RWPE2 (cell line): ENCODE measurements at regions not wholly inside any gene's neighbourhood (a gene's known extent, or its start where the extent isn't known, plus 50 kb on each side); places are given as distances from the start of the nearest gene placed in this dataset.
"Not testable (repeated sequence)": the region's sequence is repeated elsewhere in the genome, so short reads cannot be mapped to it uniquely, and the experiment has no call there.

ENCODE experiments used
- ATAC-seq: fragments of 200-7000 bp; cut with Tn5 transposase; 3 replicates; pipeline ENCODE4 v1.9.1; 2021; ENCODE audit warnings: low read depth
- DNase-seq: peaks from one replicate; pipeline ENCODE4 v3.0.0-alpha.2; 2020; ENCODE audit warnings: low spot score
- H3K27ac ChIP-seq: fragments of 450-650 bp; 2 replicates; pipeline ENCODE4 v1.5.1; 2017; ENCODE audit warnings: mild to moderate bottlenecking; ENCODE audit not compliant: poor library complexity, severe bottlenecking
- H3K27me3 ChIP-seq: fragments of 250-450 bp; sonication (Bioruptor Pico); 2 replicates; pipeline ENCODE4 v1.5.1; 2021; ENCODE audit warnings: mild to moderate bottlenecking, moderate library complexity; ENCODE audit not compliant: insufficient read depth, poor library complexity, severe bottlenecking
- H3K36me3 ChIP-seq: fragments of 250-450 bp; sonication (Bioruptor Pico); 2 replicates; pipeline ENCODE4 v1.5.1; 2020; ENCODE audit warnings: low read depth, mild to moderate bottlenecking, moderate library complexity
- H3K4me1 ChIP-seq: fragments of 250-450 bp; sonication (Bioruptor Pico); 2 replicates; pipeline ENCODE4 v1.5.1; 2021; ENCODE audit warnings: mild to moderate bottlenecking, moderate library complexity; ENCODE audit not compliant: insufficient read depth, poor library complexity, severe bottlenecking
- H3K4me3 ChIP-seq: fragments of 250-450 bp; sonication (Bioruptor Pico); 2 replicates; pipeline ENCODE4 v1.5.1; 2021; ENCODE audit warnings: mild to moderate bottlenecking, moderate library complexity; ENCODE audit not compliant: severe bottlenecking
- H3K9me3 ChIP-seq: fragments of 250-450 bp; sonication (Bioruptor Pico); 2 replicates; pipeline ENCODE4 v1.5.1; 2021; ENCODE audit warnings: mild to moderate bottlenecking, moderate library complexity; ENCODE audit not compliant: severe bottlenecking
- TF ChIP-seq, protein P1 (sequence below): fragments of 450-650 bp; IDR thresholded peaks from one replicate; pipeline ENCODE4 v1.5.1; 2017; ENCODE audit warnings: mild to moderate bottlenecking, moderate library complexity; ENCODE audit not compliant: poor library complexity, severe bottlenecking

DNA sequence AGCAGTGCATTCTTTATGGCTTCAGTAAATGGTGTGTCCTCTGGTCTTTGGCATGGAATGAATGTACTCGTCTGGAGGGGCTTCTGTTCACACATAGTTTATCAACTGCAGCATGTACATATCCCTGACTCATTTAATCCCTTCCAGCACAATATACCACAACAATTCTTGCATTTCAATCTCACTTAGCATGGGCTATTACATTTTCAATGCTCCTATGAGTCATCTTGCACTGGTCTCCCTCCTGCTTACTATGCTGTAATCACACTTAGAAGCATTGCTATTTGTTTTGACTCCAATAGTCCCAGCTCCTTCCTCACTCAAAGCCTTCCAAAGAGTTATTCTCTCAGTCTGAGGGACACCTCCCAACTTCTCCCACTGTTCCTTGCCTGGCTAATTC lies 180.9 kb upstream of the NUDT10 start:
- H3K27me3 ChIP-seq, result no peaks in the 10 kb centered on the region
- no peaks in the 10 kb centered on the region for H3K4me1 ChIP-seq
- no peak overlapping the region for H3K4me3 ChIP-seq
- no peaks in the 10 kb centered on the region for H3K9me3 ChIP-seq
- H3K27ac ChIP-seq, result no peak overlapping the region
- ATAC-seq (no peak), DNase-seq (no peak)
- TF ChIP-seq, protein P1, sequence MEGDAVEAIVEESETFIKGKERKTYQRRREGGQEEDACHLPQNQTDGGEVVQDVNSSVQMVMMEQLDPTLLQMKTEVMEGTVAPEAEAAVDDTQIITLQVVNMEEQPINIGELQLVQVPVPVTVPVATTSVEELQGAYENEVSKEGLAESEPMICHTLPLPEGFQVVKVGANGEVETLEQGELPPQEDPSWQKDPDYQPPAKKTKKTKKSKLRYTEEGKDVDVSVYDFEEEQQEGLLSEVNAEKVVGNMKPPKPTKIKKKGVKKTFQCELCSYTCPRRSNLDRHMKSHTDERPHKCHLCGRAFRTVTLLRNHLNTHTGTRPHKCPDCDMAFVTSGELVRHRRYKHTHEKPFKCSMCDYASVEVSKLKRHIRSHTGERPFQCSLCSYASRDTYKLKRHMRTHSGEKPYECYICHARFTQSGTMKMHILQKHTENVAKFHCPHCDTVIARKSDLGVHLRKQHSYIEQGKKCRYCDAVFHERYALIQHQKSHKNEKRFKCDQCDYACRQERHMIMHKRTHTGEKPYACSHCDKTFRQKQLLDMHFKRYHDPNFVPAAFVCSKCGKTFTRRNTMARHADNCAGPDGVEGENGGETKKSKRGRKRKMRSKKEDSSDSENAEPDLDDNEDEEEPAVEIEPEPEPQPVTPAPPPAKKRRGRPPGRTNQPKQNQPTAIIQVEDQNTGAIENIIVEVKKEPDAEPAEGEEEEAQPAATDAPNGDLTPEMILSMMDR, result no peak
- no peaks in the 10 kb centered on the region for H3K36me3 ChIP-seq

DNA sequence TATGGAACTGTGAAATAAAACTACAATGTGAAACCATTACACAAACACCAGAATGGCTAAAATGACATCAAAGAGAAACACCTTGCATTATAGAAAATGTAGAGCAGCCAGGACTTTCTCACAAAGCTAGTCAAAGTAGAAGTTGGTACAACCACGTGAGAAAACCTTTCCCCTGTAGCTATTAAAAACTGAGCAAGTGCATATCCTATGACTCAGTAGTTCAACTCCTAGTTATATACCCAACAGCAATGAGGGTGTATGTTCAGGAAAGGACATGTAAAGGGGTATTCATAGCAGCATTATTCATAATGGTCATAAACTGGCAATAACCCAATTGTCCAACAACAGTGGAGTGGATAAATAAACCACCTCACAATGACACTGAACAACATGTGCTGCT lies 177.5 kb upstream of the NUDT10 start:
- no peaks in the 10 kb centered on the region for H3K9me3 ChIP-seq
- no peak for DNase-seq
- no peaks in the 10 kb centered on the region for H3K36me3 ChIP-seq
- no peak overlapping the region for H3K27ac ChIP-seq
- H3K4me3 ChIP-seq, result no peak overlapping the region
- no peak for ATAC-seq
- no peaks in the 10 kb centered on the region for H3K4me1 ChIP-seq
- H3K27me3 ChIP-seq, result no peaks in the 10 kb centered on the region
- TF ChIP-seq, protein P1, result no peak

DNA sequence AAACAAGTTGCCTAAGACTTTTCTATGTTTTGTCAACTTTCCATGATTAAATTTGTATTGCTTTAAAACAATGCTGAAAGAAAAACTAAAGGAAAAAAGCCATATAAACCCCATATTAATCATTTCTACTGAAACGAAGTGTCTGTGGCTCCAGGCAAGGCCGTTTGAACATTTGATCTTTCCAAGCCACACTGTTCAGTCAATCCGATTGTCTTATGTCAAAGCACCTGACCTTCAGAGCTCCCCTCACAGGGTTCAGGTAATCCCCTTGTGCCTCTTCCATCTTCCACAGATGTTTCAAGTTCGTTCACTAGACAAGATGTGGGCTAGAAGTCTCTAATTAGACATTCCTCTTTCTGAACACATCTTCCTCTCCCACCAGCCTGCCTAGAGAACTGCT lies 177.1 kb upstream of the NUDT10 start:
- TF ChIP-seq, protein P1, result no peak
- no peak overlapping the region for H3K4me3 ChIP-seq
- H3K27ac ChIP-seq, result no peak overlapping the region
- H3K9me3 ChIP-seq, result no peaks in the 10 kb centered on the region
- H3K27me3 ChIP-seq, result no peaks in the 10 kb centered on the region
- DNase-seq, result no peak
- no peaks in the 10 kb centered on the region for H3K4me1 ChIP-seq
- ATAC-seq, result no peak
- no peaks in the 10 kb centered on the region for H3K36me3 ChIP-seq

DNA sequence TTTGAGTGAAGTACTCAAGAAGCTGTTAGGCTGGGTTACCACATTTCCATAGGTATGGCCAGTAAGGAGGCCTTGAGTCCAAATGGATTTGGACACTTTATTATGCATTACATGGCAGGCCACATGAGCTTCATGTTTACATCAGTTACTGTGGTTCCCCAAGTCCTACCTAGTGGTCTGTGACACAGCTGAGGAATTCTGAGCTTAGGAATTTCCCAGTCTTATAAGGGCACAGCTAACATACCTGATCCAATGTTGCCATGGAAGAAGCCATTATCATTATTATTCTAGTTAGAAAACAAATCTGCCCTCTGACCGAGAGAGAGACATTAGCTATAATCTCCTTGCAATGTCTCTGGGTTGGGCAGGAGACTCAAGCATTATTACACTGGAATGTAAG lies 174.4 kb upstream of the NUDT10 start:
- no peak for ATAC-seq
- H3K27me3 ChIP-seq, result no peaks in the 10 kb centered on the region
- H3K4me1 ChIP-seq, result no peaks in the 10 kb centered on the region
- H3K4me3 ChIP-seq, result no peak overlapping the region
- H3K36me3 ChIP-seq, result no peaks in the 10 kb centered on the region
- no peaks in the 10 kb centered on the region for H3K9me3 ChIP-seq
- DNase-seq, result no peak
- TF ChIP-seq, protein P1, result no peak
- no peak overlapping the region for H3K27ac ChIP-seq

DNA sequence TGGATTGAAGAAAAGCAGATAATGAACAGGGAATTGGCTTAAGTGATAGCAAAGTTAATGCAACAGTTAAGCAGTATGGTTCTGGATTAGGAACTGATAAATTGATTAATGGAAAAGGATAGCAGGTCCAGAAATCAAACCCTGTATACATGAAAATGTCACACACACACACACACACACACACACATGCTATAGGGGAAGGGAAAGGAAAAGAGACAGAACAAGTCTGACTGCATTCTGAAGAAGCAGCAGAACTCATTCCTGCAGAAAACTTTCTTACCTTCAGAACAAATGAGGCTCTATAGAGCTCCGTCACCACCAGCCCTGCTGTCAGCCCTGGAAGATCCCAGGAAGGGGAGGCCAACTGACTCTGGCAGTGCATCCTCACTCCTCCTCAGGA lies 173.2 kb upstream of the NUDT10 start:
- not testable (repeated sequence) for H3K4me1 ChIP-seq, ATAC-seq, H3K9me3 ChIP-seq, DNase-seq, H3K27me3 ChIP-seq, H3K36me3 ChIP-seq, H3K27ac ChIP-seq, H3K4me3 ChIP-seq

DNA sequence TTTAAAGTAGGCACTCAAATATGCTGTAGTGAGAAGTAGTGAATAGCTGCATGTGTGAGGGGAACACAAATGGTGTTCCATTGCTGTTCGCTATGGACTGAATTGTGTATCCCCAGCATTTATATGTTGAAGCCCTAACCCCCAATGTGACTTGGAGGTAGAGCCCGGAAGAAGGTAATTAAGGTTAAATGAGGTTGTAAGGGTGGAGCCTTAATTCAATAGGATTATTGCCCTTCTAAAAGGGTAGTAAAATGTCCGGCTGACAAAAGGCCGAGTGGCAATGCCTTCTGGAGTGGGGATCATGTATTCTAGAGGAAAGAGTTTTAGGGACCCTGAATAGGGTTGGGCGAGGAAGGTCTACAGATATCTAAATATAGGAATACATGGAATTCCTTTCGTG lies 168.9 kb upstream of the NUDT10 start:
- TF ChIP-seq, protein P1, result no peak
- no peaks in the 10 kb centered on the region for H3K36me3 ChIP-seq
- H3K4me1 ChIP-seq, result no peaks in the 10 kb centered on the region
- DNase-seq (no peak), ATAC-seq (no peak)
- no peak overlapping the region for H3K27ac ChIP-seq
- no peaks in the 10 kb centered on the region for H3K27me3 ChIP-seq
- no peak overlapping the region for H3K4me3 ChIP-seq
- H3K9me3 ChIP-seq, result no peaks in the 10 kb centered on the region

DNA sequence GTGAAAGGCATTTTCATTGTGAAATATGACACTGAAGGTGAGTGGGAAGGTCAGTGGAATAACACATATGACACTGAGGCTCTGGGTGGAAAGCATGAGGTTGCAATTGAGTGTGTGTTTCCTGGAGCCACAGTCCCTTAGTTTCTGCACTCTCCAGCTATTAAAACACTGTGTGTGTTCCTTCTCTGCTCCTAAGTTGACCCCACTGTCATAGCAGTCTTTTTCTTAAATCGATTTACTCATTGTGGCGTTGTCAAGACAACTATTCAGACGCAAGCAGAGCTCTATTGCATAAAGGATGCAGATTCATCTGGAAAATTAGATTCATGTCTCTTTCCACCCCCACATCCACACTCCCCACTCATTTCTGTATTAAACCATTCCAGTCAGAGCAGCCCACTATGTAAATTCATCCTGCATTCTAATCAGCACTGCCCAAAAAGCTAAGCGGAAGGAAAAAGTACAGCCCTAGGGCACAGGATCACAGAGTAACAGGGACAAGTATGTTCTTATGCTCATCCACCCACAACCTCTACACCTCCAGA lies 154.2 kb upstream of the NUDT10 start:
- not testable (repeated sequence) for ATAC-seq, DNase-seq, H3K4me3 ChIP-seq, H3K36me3 ChIP-seq, H3K27ac ChIP-seq, H3K4me1 ChIP-seq, H3K27me3 ChIP-seq, H3K9me3 ChIP-seq

DNA sequence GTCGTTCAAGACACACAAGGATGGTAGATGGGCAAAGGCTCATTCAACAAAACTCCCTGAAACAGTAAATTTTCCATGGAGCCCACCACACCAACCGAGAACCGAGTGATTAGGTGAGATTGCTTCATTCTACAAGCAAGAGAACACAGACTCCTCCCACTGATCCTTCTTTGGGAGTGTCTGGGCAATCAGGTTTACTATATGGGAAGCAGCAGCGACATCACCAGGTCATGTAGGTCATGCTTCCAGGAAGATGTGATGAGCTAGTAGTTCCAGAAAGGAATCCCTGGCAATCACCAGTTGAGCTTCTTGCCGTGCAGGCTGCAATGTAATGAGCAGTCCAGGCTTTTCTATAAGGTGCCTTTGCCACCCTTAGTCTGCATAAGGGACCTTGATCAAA lies 152.8 kb upstream of the NUDT10 start:
- H3K4me3 ChIP-seq, H3K27ac ChIP-seq, H3K27me3 ChIP-seq, DNase-seq, H3K36me3 ChIP-seq, ATAC-seq, H3K9me3 ChIP-seq, H3K4me1 ChIP-seq: not testable (repeated sequence)
